Fibroblast of lung (primary cell): ENCODE measurements at regions not wholly inside any gene's neighbourhood (a gene's known extent, or its start where the extent isn't known, plus 50 kb on each side); places are given as distances from the start of the nearest gene placed in this dataset.

Experiments used
- EZH2 ChIP-seq: IDR thresholded peaks from 2 replicates; pipeline ENCODE4 v1.5.1; 2012; ENCODE audit warnings: low read length, control low read depth, mild to moderate bottlenecking; ENCODE audit errors: missing control alignments
- TF ChIP-seq, protein P1 (sequence below), 2 donors: IDR thresholded peaks in 1 of 2; conservative IDR thresholded peaks in 1 of 2; 1 replicate in 1 of 2; 2 replicates in 1 of 2; pipeline ENCODE4 v1.5.1; 2011 to 2012; ENCODE audit warnings: low read length in 2 of 2, control low read depth in 1 of 2, inconsistent platforms in 1 of 2, low read depth in 1 of 2, mild to moderate bottlenecking in 1 of 2

DNA sequence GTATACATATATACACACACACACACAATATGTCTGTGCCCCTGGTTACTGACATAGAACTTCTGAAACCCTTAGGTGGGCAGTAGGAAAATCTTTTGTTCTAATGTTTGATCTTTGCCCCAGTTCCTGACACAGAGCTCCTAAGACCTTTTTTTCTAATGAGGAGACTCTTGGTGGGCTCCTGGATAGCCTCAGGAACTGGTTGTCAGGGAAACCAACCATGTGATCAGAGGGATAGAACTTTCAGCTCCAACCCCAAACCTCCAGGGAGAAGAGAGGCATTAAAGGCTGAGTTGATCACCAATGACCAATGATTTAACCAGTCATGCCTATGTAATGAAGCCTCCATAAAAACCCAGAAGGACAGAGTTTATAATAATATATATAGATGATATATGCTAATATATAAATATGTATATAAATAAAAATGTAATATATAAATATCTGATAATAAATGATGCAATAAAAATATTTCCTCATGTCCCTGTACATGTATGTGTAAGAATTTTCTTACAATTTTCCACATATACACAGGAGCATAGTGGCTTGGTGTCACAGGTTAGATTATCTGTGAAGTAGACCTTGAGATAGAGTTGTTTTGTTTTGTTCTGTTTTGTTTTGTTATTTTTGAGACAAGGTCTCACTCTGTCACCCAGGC is 93.3 kb downstream of the GPX5 start:
- TF ChIP-seq, protein P1, sequence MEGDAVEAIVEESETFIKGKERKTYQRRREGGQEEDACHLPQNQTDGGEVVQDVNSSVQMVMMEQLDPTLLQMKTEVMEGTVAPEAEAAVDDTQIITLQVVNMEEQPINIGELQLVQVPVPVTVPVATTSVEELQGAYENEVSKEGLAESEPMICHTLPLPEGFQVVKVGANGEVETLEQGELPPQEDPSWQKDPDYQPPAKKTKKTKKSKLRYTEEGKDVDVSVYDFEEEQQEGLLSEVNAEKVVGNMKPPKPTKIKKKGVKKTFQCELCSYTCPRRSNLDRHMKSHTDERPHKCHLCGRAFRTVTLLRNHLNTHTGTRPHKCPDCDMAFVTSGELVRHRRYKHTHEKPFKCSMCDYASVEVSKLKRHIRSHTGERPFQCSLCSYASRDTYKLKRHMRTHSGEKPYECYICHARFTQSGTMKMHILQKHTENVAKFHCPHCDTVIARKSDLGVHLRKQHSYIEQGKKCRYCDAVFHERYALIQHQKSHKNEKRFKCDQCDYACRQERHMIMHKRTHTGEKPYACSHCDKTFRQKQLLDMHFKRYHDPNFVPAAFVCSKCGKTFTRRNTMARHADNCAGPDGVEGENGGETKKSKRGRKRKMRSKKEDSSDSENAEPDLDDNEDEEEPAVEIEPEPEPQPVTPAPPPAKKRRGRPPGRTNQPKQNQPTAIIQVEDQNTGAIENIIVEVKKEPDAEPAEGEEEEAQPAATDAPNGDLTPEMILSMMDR (conservative IDR thresholded peaks at IDR 0.05 in 1 of 2, IDR thresholded peaks at IDR 0.05 in 1 of 2; ENCODE audit: low read depth in 1 of 2, low read length in 2 of 2) = no peak
- no peak for TF ChIP-seq EZH2
